ENCODE measurements at regions not wholly inside any gene's neighbourhood (a gene's known extent, or its start where the extent isn't known, plus 50 kb on each side); places are given as distances from the start of the nearest gene placed in this dataset.

DNA sequence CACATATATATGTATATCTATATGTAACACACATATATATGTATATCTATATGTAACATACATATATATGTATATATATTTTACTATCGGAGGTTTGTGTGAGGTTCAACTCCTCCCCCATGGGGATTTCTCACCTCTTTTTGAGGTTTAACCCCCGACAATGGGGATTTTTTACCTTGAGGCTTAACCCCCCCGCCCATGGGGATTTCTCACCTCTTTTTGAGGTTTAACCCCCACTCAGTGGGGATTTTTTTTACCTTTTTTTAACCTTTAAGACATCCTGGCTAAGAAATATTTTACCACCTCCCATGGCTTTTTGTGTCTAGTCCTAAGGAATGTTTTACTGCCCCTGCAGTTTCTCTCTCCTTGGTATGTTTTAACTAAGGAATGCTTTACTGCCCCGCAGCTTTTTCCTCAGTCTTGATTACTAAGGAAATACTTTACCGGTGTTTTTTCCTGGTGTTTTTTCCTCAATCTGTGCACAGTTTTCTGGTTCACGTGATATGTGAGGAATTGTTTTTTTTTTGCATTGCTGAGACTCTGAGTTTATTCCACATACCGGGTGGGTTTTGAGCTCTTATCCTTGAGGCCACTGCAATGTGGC is 185.2 kb downstream of the KLF13 start:
- Histone ChIP-seq H3K9me3 (no peaks in the 10 kb centered on the region), H3K4me1 (peaks cover 0 to 4% (median 0%) of the 10 kb centered on the region in 4 donors), H3K36me3 (no peaks in the 10 kb centered on the region), H3K27me3 (no peaks in the 10 kb centered on the region), H3K27ac (no peak overlapping the region), H3K4me3 (no peak overlapping the region)
- in situ Hi-C loops (cut with MboI; ENCODE audit: low pct_ligation_motif_present in 1 of 4, low pct_unique_long_range_greater_than_20kb in 1 of 4, low sequenced_read_pairs in 3 of 4), result no loop called here
- intact Hi-C loops (cut with DNase I; ENCODE audit: low total_unique reads), result no loop called here
- no peak for TF ChIP-seq POLR2A (IDR thresholded peaks at IDR 0.05)
- no peak for TF ChIP-seq POLR2AphosphoS5 (IDR thresholded peaks at IDR 0.05)
- TF ChIP-seq EP300 (IDR thresholded peaks at IDR 0.05; ENCODE audit: low read depth), result no peak
- TF ChIP-seq, protein P1, sequence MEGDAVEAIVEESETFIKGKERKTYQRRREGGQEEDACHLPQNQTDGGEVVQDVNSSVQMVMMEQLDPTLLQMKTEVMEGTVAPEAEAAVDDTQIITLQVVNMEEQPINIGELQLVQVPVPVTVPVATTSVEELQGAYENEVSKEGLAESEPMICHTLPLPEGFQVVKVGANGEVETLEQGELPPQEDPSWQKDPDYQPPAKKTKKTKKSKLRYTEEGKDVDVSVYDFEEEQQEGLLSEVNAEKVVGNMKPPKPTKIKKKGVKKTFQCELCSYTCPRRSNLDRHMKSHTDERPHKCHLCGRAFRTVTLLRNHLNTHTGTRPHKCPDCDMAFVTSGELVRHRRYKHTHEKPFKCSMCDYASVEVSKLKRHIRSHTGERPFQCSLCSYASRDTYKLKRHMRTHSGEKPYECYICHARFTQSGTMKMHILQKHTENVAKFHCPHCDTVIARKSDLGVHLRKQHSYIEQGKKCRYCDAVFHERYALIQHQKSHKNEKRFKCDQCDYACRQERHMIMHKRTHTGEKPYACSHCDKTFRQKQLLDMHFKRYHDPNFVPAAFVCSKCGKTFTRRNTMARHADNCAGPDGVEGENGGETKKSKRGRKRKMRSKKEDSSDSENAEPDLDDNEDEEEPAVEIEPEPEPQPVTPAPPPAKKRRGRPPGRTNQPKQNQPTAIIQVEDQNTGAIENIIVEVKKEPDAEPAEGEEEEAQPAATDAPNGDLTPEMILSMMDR (IDR thresholded peaks at IDR 0.05), result no peak
- 40 to 58% methylated on average over 7 of the region's 7 CpGs for WGBS, 2 donors (ENCODE audit: low coverage in 1 of 2)
- DNase-seq, result no peak

DNA sequence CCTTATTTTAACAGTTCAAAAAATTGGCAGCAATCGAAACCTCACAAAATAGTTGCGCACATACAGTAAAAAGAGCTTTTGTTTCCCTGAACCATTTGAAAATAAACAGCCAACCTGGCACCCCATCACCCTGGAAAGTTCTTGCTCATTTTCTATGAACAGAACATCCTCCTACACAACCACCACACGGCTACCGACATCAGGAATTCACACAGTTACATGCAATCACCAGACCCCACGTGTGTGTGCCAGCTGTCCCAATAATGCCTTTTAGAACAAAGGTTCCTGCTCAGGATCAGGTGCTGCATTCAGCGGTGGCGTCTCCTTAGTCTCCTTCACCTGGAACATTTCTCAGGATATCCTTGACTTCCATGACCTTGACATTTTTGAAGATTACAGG is 186.5 kb downstream of the KLF13 start:
- 92% methylated on average over 7 of the region's 7 CpGs; no CpG with 5 or more reads in 1 of the 2 donors for WGBS, 2 donors (ENCODE audit: low coverage in 1 of 2)
- Histone ChIP-seq H3K27ac (no peak overlapping the region), H3K9me3 (no peaks in the 10 kb centered on the region), H3K4me3 (no peak overlapping the region), H3K4me1 (peaks cover 0 to 4% (median 0%) of the 10 kb centered on the region in 4 donors), H3K36me3 (no peaks in the 10 kb centered on the region), H3K27me3 (no peaks in the 10 kb centered on the region)
- DNase-seq, result no peak
- TF ChIP-seq EP300 (IDR thresholded peaks at IDR 0.05; ENCODE audit: low read depth) (no peak), POLR2AphosphoS5 (IDR thresholded peaks at IDR 0.05) (no peak), POLR2A (IDR thresholded peaks at IDR 0.05) (no peak)
- TF ChIP-seq, protein P1 (IDR thresholded peaks at IDR 0.05), result no peak
- in situ Hi-C loops (cut with MboI; ENCODE audit: low pct_ligation_motif_present in 1 of 4, low pct_unique_long_range_greater_than_20kb in 1 of 4, low sequenced_read_pairs in 3 of 4), result no loop called here
- intact Hi-C loops (cut with DNase I; ENCODE audit: low total_unique reads), result no loop called here

DNA sequence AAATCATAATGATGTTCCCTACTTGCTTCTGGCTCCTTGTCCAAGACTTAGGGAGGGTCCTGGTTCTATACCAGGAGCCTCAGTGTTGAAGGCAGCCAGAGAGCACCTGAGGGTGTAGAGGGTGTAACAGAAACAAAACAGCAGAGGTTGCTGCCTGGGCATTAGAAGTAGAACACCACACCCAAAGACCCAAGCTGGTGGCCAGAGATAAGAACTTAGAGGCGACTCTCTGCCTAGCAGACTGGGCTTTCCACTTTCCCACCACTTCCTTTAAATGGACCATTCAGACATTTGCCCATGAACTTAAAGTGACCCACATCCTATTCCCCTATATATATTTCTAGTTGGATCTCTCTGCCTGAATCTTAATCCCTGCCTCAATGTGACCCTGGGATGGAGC is 189.8 kb downstream of the KLF13 start:
- Histone ChIP-seq H3K36me3 (no peaks in the 10 kb centered on the region), H3K9me3 (no peaks in the 10 kb centered on the region), H3K4me3 (no peak overlapping the region), H3K27me3 (no peaks in the 10 kb centered on the region), H3K27ac (no peak overlapping the region), H3K4me1 (peaks cover 0 to 4% (median 0%) of the 10 kb centered on the region in 4 donors)
- in situ Hi-C loops (cut with MboI; ENCODE audit: low pct_ligation_motif_present in 1 of 4, low pct_unique_long_range_greater_than_20kb in 1 of 4, low sequenced_read_pairs in 3 of 4) (no loop called here), intact Hi-C loops (cut with DNase I; ENCODE audit: low total_unique reads) (no loop called here)
- TF ChIP-seq EP300 (IDR thresholded peaks at IDR 0.05; ENCODE audit: low read depth) (no peak), POLR2AphosphoS5 (IDR thresholded peaks at IDR 0.05) (no peak), POLR2A (IDR thresholded peaks at IDR 0.05) (no peak)
- TF ChIP-seq, protein P1 (IDR thresholded peaks at IDR 0.05), result no peak
- no peak for DNase-seq
- WGBS, 2 donors (ENCODE audit: low coverage in 1 of 2), result 63% methylated on average over 1 of the region's 1 CpG; no CpG with 5 or more reads in 1 of the 2 donors

DNA sequence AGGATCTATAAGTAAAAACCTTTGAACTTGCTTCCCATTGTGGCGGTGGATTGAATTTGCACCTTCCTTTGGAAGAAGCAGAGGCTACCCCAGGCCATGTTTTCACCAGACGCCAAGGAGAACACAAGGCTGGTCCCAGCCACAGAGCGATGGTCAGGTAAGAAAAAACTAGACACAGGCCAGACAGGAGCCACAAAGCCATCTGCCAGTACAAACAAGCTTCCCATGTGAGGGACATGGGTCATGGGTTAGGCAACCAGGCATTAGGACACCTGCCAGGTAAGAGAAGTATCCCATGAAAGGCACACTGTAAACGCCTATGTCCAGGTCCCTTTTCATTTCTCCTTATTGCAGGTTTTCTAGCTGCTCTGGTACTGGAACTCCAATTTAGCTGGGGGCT is 190.2 kb downstream of the KLF13 start:
- Histone ChIP-seq H3K4me1 (peaks cover 0 to 3% (median 0%) of the 10 kb centered on the region in 4 donors), H3K4me3 (no peak overlapping the region), H3K9me3 (no peaks in the 10 kb centered on the region), H3K36me3 (no peaks in the 10 kb centered on the region), H3K27ac (no peak overlapping the region), H3K27me3 (no peaks in the 10 kb centered on the region)
- intact Hi-C loops (cut with DNase I; ENCODE audit: low total_unique reads) (no loop called here), in situ Hi-C loops (cut with MboI; ENCODE audit: low pct_ligation_motif_present in 1 of 4, low pct_unique_long_range_greater_than_20kb in 1 of 4, low sequenced_read_pairs in 3 of 4) (no loop called here)
- no peak for DNase-seq
- WGBS, 2 donors (ENCODE audit: low coverage in 1 of 2), result 85 to 100% methylated on average over 1 to 4 of the region's 4 CpGs
- TF ChIP-seq EP300 (IDR thresholded peaks at IDR 0.05; ENCODE audit: low read depth), result no peak

DNA sequence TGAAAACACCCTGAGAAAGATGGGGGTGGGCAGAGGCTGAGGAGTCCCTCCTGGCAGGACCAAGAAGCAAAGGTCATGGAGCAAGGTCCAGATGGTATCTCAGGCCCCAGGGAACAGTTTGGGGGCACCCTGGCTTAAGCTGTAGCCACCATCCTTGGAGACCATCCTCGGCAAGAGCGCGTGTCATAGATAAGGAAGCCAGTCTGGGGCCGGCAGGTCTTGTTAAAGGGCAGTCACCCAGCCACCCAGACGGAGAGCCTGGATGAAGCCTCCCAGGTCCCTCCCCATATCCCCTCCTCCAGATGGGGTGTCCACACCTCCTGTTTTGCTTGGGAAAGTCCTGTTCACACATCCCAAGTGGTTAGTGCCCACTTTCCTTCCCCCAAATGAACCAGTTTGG is 191.1 kb downstream of the KLF13 start:
- intact Hi-C loops (cut with DNase I; ENCODE audit: low total_unique reads), result no loop called here
- Histone ChIP-seq H3K27ac (no peak overlapping the region), H3K36me3 (no peaks in the 10 kb centered on the region), H3K4me1 (no peaks in the 10 kb centered on the region), H3K9me3 (no peaks in the 10 kb centered on the region), H3K4me3 (no peak overlapping the region), H3K27me3 (no peaks in the 10 kb centered on the region)
- TF ChIP-seq POLR2A (IDR thresholded peaks at IDR 0.05), result no peak
- TF ChIP-seq, protein P1 (IDR thresholded peaks at IDR 0.05), result no peak
- no peak for TF ChIP-seq POLR2AphosphoS5 (IDR thresholded peaks at IDR 0.05)
- no peak for TF ChIP-seq EP300 (IDR thresholded peaks at IDR 0.05; ENCODE audit: low read depth)
- WGBS, 2 donors (ENCODE audit: low coverage in 1 of 2), result 91% methylated on average over 5 of the region's 5 CpGs; no CpG with 5 or more reads in 1 of the 2 donors
- in situ Hi-C loops (cut with MboI; ENCODE audit: low pct_ligation_motif_present in 1 of 4, low pct_unique_long_range_greater_than_20kb in 1 of 4, low sequenced_read_pairs in 3 of 4), result no loop called here
- DNase-seq, result no peak

Data from transverse colon (tissue), 4 donors.